NCI-H1436 treated with DMSO at 0.1 percent for 48 hours (cell line): ENCODE measurements at regions not wholly inside any gene's neighbourhood (a gene's known extent, or its start where the extent isn't known, plus 50 kb on each side); places are given as distances from the start of the nearest gene placed in this dataset.
"Not testable (repeated sequence)": the region's sequence is repeated elsewhere in the genome, so short reads cannot be mapped to it uniquely, and the experiment has no call there.

Source experiments
- DNase-seq: peaks from one replicate; lab custom pipeline; 2025; lab: John Stamatoyannopoulos, UW

- DNase-seq: no peak
Observed at GRCh38 chr14:45867046-45867894, 614.3 kb upstream of the MIS18BP1 start.

- DNase-seq: peak; percentile 11
Observed at GRCh38 chr14:45838597-45838996, 585.6 kb upstream of the MIS18BP1 start.

DNA sequence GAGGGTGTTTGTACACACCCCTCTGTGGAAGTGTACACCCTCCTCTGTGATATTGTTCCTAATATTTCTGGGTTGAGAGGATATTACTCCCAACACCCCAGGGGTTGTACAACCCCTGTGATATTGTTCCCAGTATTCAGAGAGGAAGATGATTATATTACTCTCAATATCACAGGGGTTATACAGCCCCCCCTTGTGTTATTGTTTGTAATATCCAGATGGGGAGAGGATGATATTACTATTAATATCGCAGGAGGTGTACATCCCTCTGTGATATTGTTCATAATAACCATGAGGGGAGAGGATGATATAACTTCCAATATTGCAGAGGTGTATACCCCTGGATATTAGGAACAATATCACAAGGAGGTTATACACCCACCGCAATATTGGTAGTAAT is 566.1 kb upstream of the MIS18BP1 start:
- no peak for DNase-seq

- no peak for DNase-seq
Observed at GRCh38 chr14:45811155-45811554, 558.2 kb upstream of the MIS18BP1 start.

DNA sequence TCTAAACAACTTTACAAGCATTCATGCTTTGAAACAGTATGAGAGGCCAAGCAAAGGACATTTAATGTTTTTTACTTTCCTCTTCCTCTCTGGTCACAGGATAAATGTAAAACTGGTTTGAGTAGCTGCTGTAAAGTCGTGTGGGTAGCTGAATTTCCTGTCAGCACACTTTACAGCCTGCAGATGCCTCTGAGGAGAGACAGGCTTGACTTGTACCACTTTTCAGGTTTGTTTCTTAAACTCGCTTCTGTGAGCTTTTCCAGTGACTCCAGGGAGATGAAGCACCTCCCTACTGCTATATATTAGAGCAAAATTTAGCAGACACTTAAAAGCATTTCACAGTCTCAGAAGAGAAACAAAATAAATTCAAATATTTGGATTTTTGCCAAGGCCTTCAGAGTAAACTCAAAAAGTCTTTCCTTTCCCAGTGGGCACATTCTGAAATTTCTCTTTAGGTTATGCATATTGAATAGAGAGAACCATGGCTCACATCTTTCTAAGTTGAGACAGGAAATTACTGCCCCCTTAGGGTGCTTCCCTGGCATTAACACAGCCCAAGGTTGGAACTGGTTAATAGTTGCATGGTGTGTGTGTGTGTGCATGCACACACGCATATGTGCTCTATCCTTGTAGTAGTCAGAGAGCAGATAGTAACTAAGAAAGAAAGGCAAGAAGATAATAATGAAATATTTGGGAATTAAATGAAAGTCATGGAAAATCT is 557.3 kb upstream of the MIS18BP1 start:
- DNase-seq: no peak

DNA sequence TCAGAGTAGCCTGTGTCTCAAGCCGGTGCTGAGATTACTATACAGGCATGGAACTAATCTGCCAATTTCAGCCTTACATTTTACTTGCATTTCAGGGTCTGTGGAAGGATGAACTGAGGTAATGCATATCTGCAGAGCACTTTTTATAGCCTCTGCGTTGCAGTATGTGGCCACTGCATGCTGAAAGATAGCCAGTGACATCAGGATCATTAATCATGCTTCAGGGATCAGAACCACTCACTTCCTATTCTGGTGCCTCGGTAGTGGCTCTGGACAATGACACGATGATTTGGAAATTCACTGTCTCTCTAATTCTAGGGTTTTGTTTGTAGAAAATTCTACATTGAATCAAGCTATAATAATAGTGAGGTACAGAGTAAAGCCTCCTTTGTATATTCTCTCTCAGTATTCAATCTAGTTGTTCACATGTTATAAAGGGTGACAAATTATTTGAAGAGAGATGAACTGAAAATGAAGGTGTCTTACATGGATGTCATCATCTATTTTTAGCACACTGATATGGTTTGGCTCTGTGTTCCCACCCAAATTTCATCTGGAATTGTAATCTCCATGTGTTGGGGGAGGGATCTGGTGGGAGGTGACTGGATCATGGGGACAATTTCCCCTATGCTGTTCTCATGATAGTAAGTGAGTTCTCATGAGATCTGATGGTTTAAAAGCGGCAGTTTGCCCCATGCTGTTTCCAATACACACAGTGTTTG is 554.3 kb upstream of the MIS18BP1 start:
- DNase-seq: no peak

DNA sequence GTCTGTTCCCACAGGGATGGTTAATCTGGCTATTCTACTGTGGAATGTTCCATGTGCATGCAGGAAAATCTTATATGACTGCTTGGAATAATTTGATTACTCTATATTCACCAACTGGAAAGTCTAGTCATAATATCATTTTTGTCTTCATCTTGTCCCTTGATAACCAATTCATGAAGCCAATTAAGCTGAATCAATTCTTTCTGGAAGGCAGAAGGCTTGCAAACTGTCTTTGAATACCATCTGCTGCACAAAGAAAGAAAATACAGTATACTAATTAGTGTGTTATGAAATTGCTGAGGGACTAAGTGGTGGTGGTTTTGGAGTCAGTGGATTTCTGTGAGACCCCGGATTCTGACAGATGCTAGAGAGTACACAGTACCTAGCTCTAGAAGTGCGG is 546.5 kb upstream of the MIS18BP1 start:
- no peak for DNase-seq

GRCh38 chr14:45798659-45799058 is 545.7 kb upstream of the MIS18BP1 start:
- DNase-seq: no peak

- DNase-seq: not testable (repeated sequence)
Observed at GRCh38 chr14:45796006-45796405, 543.0 kb upstream of the MIS18BP1 start.

- DNase-seq: no peak
Observed at GRCh38 chr14:45793081-45793480, 540.1 kb upstream of the MIS18BP1 start.

- no peak for DNase-seq
Observed at GRCh38 chr14:45790293-45790692, 537.3 kb upstream of the MIS18BP1 start.

GRCh38 chr14:45787167-45787566 is 534.2 kb upstream of the MIS18BP1 start:
- DNase-seq: no peak

GRCh38 chr14:45786266-45786665 is 533.3 kb upstream of the MIS18BP1 start:
- DNase-seq: no peak

GRCh38 chr14:45785240-45785639 is 532.2 kb upstream of the MIS18BP1 start:
- no peak for DNase-seq

- no peak for DNase-seq
Observed at GRCh38 chr14:45766247-45766646, 513.2 kb upstream of the MIS18BP1 start.

GRCh38 chr14:45757655-45758054 is 504.7 kb upstream of the MIS18BP1 start:
- no peak for DNase-seq

- DNase-seq: not testable (repeated sequence)
Observed at GRCh38 chr14:45756412-45756811, 503.4 kb upstream of the MIS18BP1 start.

DNA sequence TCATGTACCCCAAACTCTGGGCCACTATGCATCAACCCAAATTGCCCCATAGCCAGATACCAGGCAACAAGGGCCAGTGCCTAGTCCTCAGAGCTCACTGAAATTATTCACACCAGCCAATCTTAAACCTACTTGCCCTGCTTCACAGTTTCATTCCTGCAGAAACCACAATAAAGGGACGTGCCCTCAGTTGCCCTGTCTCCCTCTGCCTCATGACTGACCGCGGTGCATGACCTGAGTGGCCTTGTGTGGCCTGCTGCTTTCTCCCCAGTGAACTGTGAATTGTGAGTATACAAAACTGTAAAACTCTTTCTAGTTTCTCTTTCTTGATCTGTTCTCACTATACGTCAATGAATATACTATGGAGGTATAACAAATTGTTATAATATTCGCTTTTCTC is 490.9 kb upstream of the MIS18BP1 start:
- no peak for DNase-seq

DNA sequence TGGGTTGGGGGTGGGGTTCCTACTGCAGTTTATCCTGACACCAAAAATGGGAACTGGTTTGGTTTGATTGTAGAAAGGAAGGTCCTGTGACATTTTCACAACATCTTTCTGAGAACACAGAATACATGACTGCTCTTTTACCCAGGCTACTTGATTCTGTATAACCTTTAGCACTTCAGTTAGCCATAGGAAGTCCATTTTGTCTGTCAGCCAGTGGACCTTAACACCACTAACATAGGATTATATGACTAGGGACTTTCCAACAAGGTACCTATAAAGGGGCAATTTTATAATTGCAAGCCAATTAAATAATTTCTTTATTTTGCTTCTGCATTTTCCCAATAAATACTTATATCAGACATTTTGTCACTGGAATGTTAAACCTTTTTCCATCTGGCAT is 489.2 kb upstream of the MIS18BP1 start:
- DNase-seq: no peak

GRCh38 chr14:45728434-45729225 is 475.6 kb upstream of the MIS18BP1 start:
- DNase-seq: no peak

- no peak for DNase-seq
Observed at GRCh38 chr14:45727133-45727532, 474.1 kb upstream of the MIS18BP1 start.

GRCh38 chr14:45721472-45721871 is 468.5 kb upstream of the MIS18BP1 start:
- DNase-seq: no peak
